Vagina (tissue), 2 donors: ENCODE measurements at regions not wholly inside any gene's neighbourhood (a gene's known extent, or its start where the extent isn't known, plus 50 kb on each side); places are given as distances from the start of the nearest gene placed in this dataset.

ENCODE experiments used
- POLR2A ChIP-seq, 2 donors: fragments of 450-650 bp; IDR thresholded peaks; one replicate each; pipeline ENCODE4 v1.6.1; 2017; ENCODE audit warnings: antibody characterized with exemption in 2 of 2, mild to moderate bottlenecking in 2 of 2, moderate library complexity in 2 of 2
- TF ChIP-seq, protein P1 (sequence below), 3 experiments: fragments of 450-650 bp in 2 of 3; fragments of 200-600 bp in 1 of 3; sonication (generic) in 1 of 3; IDR thresholded peaks; one replicate each; pipeline ENCODE4 v1.5.1; 2017 to 2019; ENCODE audit warnings: antibody characterized with exemption in 3 of 3, mild to moderate bottlenecking in 2 of 3, moderate library complexity in 2 of 3

DNA sequence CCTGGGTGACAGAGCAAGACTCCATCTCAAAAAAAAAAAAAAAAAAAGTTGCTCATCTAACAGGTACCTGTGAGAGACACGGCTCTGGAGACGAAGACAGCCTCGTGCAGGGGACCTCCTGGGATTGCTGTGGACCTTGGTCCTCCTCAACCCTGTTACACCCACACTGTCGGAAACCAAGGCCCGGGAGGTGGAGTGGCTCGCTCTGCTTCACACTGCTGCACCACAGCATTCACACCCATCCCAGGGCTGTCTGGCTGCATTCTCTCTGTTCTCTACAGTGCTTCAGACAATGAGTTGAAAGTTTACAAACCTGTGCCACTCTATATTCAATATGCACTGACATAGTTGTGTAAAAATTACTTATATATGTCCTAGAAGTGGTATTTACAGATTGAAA lies 101.0 kb upstream of the TNS3 start:
- no peak for TF ChIP-seq POLR2A (IDR thresholded peaks at IDR 0.05)
- TF ChIP-seq, protein P1, sequence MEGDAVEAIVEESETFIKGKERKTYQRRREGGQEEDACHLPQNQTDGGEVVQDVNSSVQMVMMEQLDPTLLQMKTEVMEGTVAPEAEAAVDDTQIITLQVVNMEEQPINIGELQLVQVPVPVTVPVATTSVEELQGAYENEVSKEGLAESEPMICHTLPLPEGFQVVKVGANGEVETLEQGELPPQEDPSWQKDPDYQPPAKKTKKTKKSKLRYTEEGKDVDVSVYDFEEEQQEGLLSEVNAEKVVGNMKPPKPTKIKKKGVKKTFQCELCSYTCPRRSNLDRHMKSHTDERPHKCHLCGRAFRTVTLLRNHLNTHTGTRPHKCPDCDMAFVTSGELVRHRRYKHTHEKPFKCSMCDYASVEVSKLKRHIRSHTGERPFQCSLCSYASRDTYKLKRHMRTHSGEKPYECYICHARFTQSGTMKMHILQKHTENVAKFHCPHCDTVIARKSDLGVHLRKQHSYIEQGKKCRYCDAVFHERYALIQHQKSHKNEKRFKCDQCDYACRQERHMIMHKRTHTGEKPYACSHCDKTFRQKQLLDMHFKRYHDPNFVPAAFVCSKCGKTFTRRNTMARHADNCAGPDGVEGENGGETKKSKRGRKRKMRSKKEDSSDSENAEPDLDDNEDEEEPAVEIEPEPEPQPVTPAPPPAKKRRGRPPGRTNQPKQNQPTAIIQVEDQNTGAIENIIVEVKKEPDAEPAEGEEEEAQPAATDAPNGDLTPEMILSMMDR (IDR thresholded peaks at IDR 0.05): no peak
